Nucleus accumbens (tissue), 56 donors: ENCODE measurements at regions not wholly inside any gene's neighbourhood (a gene's known extent, or its start where the extent isn't known, plus 50 kb on each side); places are given as distances from the start of the nearest gene placed in this dataset.
"Not testable (repeated sequence)": the region's sequence is repeated elsewhere in the genome, so short reads cannot be mapped to it uniquely, and the experiment has no call there.

Experiments
- DNase-seq, 56 donors: peaks; one replicate each; lab custom pipeline; 2025; lab: John Stamatoyannopoulos, UW

DNA sequence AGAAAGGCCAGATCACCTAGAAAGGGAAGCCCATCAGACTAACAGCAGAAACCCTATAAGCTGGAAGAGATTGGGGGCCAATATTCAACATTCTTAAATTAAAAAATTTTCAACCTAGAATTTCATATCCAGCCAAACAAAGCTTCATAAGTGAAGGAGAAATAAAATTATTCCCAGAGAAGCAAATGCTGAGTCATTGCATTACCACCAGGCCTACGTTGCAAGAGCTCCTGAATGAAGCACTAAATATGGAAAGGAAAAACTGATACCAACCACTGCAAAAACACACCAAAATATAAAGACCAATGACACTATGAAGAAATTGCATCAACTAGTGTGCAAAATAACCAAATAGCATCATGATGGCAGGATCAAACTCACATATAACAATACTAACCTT, 453.4 kb upstream of the PITX2 start:
- not testable (repeated sequence) for DNase-seq

DNA sequence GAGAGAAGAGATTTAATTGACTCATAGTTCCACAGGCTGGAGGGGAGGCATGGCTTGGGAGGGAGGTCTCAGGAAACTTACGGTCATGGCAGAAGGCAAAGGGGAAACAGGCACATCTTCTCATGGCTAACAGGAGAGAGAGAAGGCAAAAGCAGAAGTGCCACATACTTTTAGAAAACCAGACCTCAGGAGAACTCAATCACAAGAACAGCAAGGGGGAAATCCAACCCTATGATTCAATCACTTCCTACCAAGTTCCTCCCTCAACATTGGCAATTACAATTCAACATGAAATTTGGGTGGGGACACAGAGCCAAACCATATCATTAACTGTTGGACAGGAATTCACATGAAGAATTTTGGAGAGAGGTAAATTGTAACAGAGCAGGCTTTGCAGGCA, 485.3 kb upstream of the PITX2 start:
- DNase-seq: no peak

GRCh38 chr4:111113591-111113990, 490.7 kb upstream of the PITX2 start:
- DNase-seq: no peak

DNA sequence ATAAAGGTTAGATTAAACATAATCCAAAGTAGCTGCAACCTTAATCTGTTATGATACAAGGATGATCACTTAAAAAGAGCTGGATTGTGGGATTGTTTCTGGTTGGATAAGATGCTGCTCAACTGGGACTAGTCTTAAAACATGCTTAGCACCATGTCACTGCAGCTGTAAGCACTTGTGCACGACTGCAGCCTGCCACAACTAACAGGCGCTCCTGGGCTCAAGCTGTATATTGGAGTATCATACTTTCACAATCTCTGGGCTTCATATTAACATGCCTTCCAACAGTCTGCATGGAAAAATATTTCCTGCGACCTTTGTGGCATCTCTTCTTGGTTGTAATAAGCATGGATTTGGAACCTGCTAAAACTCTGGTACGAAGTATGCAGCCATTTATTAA, 493.0 kb upstream of the PITX2 start:
- DNase-seq: no peak

DNA sequence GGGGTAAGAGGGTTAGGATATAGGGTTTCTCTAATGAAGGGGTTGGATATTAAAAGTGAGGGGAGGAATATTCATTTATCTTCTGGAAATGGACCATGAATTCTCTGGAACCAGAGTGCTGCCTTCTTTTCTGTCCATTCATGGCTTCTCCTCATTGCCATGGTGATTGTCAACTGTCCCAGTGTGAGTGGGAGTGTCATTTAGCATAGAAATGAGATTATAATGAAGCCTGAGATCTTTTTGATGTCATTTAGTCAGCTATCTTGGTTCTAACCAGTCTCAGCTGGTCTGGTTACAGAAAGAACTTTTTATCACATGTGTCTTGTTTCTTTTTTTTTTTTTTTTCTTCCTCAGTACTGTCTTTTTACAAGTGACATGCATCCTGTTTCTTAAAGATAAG, 497.3 kb upstream of the PITX2 start:
- no peak for DNase-seq

DNA sequence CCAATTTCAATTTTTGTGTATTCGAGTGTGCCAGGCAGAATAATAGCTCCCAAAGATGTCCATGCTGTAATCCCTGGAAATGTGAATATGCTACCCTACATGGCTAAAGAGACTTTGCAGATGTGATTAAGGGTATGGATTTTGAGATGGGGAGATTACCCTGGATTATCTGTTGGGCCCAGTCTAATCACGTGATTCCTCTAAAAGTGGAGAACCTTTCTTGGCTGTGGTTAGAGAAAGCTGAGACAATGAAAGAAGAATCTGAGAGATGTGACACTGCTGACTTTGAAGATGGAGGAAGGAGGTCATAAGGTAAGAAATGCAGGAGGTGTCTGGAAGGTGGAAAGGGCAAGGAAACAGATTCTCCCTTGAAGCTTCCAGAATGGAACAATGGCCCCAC, 503.5 kb upstream of the PITX2 start:
- no peak for DNase-seq

GRCh38 chr4:111127841-111128240, 505.0 kb upstream of the PITX2 start:
- no peak for DNase-seq

- no peak for DNase-seq
These were observed 505.4 kb upstream of the PITX2 start for GRCh38 chr4:111128327-111128726.

DNA sequence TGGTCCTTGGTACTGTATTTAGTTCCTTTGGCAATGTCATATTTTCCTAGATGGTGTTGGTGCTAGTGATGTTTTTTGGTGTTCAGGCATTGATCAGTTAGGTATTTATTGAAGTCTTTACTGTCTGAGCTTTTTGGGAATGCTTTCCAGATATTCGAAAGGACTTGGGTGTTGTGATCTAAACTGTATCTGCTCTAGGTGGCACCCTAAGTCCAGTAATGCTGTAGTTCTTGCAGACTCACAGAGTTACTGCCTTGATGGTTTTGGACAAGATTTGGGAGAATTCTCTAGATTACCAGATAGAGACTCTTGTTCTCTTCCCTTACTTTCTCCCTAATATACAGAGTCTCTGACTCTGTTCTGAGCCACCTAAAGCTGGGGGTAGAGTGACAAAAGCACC, 513.6 kb upstream of the PITX2 start:
- DNase-seq: no peak

DNA sequence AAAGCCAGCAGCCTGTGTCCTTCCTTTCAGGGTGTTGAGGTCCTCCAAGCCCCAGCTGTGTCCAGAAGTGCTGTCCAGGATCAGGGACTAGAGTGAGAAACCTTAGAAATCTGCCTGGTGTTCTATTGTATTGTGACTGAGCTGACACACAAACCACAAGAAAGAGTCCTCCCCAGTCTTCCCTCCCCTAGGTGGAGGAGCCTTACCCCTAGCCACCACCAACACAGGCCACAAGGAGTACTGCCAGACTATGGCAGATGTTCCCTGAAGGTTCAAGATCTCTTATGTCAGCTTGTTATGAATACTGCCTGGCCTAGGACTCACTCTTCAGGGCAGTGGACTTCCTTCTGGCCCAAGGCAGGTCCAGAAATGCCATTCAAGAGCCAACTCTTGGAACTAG, 514.1 kb upstream of the PITX2 start:
- no peak for DNase-seq

DNA sequence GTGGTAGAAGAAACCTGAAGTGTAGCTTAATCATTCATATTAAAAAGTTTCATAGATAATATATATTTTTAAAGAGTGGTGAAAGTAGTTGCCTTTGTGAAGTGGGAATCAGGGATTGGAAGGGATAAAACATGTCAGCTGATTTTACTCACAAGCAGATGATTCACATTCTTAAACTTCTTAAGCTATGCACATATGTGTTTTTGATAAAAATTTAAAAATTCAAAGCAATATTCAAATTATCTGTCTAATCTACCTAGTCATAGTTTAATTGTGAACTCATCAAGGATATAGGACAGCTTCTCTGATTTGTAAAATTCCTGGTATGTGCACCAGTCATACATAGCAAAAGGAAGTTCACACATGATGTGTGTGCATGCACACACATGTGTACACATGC, 520.6 kb upstream of the PITX2 start:
- DNase-seq: no peak

GRCh38 chr4:111154934-111155333, 532.1 kb upstream of the PITX2 start:
- no peak for DNase-seq

DNA sequence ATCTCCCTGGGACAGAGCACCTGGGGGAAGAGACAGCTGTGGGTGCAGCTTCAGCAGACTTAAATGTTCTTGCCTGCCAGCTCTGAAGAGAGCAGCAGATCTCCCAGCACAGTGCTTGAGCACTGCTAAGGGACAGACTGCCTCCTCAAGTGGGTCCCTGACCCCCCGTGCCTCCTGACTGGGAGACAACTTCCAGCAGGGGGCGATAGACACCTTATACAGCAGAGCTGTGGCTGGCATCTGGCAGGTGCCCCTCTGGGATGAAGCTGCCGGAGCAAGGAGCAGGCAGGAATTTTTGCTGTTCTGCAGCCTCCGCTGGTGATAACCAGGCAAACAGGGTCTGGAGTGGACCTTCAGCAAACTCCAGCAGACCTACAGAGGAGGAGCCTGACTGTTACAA, 541.7 kb upstream of the PITX2 start:
- DNase-seq: not testable (repeated sequence)

- no peak for DNase-seq
These were observed 551.5 kb upstream of the PITX2 start for GRCh38 chr4:111174331-111174730.

DNA sequence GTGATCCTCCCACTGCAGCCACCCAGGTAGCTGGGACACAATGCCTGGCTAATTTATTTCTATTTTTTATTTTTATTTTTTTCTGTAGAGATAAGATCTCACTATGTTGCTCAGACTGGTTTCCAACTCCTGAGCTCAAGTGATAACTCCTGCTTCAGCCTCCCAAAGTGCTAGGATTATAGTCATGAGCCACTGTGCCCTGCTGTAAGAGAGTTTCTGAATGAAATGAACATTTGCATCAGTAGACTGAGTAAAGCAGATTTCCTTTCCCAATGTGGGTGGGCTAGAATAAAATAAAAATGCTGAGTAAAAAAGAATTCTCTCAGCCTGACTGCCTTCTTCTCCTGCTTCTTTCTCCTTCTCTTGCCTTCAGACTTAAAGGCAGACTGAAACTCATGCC, 555.4 kb upstream of the PITX2 start:
- DNase-seq: no peak

DNA sequence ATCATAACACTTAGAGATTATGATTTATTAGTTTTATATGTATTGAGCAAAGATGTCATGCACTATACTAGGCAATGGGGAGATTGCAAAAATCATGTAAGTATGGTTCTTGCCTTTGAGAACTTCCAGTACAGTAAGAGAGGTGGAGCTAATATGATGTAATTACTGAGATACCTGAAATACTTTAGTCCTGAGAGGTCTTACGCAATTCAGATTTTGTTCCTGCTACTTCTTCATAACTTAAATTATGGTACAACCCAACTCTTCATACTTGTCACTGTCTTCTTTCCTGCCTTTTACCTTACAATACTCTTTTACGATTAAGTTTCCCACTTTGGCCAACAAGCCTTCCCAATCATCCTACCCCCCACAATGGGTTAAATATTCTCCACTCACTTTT, 564.2 kb upstream of the PITX2 start:
- no peak for DNase-seq

DNA sequence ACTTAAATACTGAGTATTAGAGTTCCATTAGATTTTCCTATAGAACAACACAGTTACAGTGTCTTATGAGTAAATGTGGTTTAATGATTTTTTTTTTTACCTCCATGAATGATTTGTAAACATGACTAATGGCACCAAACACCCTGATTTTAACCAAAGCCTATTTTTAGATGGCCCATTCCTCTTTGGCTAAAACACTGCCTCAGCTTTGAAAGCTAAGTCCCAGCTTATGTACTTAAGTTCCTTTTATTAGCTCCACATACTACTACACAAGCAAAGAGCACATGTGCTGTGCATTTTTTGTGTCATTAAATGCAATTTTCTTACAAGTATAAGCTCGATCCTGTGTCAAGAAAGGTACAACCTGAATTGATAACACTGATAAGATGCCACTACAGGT, 575.6 kb upstream of the PITX2 start:
- no peak for DNase-seq

GRCh38 chr4:111204797-111205196, 581.9 kb upstream of the PITX2 start:
- no peak for DNase-seq

DNA sequence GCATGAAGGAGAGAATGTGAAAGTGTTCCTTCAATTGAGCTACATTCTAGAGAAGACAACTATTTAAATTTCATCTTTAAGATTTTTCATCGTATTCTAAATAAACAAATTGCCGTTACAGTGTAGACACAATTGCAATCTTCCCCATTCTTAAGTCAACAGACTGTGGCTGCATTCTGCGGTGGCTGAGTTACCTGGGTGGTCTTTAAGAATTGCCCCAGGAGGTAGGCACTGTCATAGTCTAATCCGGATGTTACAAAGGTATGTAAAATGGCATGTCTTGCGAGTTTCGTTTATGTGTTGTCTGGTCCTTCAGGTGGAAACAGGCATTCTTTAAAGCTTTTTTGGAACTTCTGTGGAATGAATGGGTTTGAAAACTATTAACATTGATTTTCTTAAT, 586.1 kb upstream of the PITX2 start:
- no peak for DNase-seq

GRCh38 chr4:111209706-111210105, 586.8 kb upstream of the PITX2 start:
- DNase-seq: no peak

GRCh38 chr4:111210595-111210994, 587.7 kb upstream of the PITX2 start:
- no peak for DNase-seq

DNA sequence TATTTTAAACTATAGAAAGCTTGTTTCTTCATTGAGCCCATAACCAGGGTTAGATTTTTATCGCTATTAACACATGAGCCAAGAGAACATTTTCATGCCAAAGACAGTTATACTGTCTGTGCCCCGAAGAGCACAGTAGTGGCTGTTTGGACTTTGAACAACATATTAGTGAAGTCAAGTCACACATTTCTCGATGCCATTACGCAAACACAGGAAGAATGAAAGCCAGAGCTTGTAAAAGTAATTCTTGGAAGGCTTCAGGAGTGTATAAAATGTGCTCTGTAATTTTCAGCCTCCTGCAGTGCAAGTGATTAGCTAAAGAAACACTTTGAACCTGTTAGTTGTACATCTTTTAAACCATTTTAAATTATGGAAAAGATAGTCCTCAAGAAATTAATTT, 590.7 kb upstream of the PITX2 start:
- no peak for DNase-seq

- DNase-seq: no peak
These were observed 591.5 kb upstream of the PITX2 start for GRCh38 chr4:111214371-111214770.

- DNase-seq: no peak
These were observed 592.9 kb upstream of the PITX2 start for GRCh38 chr4:111215755-111216154.
